Nephron (organoid): ENCODE measurements at regions not wholly inside any gene's neighbourhood (a gene's known extent, or its start where the extent isn't known, plus 50 kb on each side); places are given as distances from the start of the nearest gene placed in this dataset.

ENCODE experiments used
- H3K27ac Mint-ChIP-seq, 3 experiments: 2 replicates each; pipeline ENCODE4 v1.8.0; 2020; ENCODE audit warnings: mixed read lengths in 3 of 3, mild to moderate bottlenecking in 2 of 3, moderate library complexity in 1 of 3
- H3K27me3 Mint-ChIP-seq: 2 replicates; pipeline ENCODE4 v1.8.0; 2021; ENCODE audit warnings: low read depth, mild to moderate bottlenecking, moderate library complexity, mixed read lengths
- H3K36me3 Mint-ChIP-seq: 2 replicates; pipeline ENCODE4 v1.8.0; 2020; ENCODE audit warnings: low read depth, mixed read lengths
- H3K4me1 Mint-ChIP-seq: 2 replicates; pipeline ENCODE4 v1.8.0; 2020; ENCODE audit warnings: mixed read lengths
- H3K4me3 Mint-ChIP-seq, 3 experiments: 2 replicates each; pipeline ENCODE4 v1.8.0; 2020; ENCODE audit warnings: mild to moderate bottlenecking in 3 of 3, mixed read lengths in 3 of 3, moderate library complexity in 2 of 3
- H3K9me3 Mint-ChIP-seq: 2 replicates; pipeline ENCODE4 v1.8.0; 2020; ENCODE audit warnings: mixed read lengths
- TF ChIP-seq, protein P1 (sequence below), 3 experiments: fragments of 200-600 bp; sonication (generic); IDR thresholded peaks; one replicate each; pipeline ENCODE4 v1.5.0; 2021; ENCODE audit warnings: antibody characterized with exemption in 3 of 3; ENCODE audit not compliant: unreplicated experiment in 3 of 3

DNA sequence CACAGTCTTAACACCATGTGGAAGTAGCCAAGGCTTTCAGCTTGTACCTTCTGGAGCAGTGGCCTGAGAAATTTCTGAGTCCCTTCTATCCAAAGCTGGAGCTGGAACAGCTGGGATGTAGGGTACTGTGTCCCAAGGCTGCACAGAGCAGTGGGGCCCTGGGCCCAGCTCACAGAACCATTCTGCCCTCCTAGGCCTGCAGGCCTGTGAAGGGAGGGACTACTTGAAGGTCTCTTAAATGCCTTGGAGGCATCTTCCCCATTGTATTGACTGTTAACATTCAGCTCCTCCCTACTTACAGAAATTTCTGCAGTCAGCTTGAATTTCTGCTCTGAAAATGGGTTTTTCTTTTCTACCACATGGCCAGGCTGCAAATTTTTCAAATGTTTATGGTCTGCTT is 156.5 kb upstream of the MANEA start:
- Mint-ChIP-seq H3K27me3 (no peaks in the 10 kb centered on the region), H3K9me3 (peaks cover 13% of the 10 kb centered on the region), H3K27ac (no peak overlapping the region), H3K4me1 (no peaks in the 10 kb centered on the region), H3K4me3 (no peak overlapping the region), H3K36me3 (no peaks in the 10 kb centered on the region)
- TF ChIP-seq, protein P1, sequence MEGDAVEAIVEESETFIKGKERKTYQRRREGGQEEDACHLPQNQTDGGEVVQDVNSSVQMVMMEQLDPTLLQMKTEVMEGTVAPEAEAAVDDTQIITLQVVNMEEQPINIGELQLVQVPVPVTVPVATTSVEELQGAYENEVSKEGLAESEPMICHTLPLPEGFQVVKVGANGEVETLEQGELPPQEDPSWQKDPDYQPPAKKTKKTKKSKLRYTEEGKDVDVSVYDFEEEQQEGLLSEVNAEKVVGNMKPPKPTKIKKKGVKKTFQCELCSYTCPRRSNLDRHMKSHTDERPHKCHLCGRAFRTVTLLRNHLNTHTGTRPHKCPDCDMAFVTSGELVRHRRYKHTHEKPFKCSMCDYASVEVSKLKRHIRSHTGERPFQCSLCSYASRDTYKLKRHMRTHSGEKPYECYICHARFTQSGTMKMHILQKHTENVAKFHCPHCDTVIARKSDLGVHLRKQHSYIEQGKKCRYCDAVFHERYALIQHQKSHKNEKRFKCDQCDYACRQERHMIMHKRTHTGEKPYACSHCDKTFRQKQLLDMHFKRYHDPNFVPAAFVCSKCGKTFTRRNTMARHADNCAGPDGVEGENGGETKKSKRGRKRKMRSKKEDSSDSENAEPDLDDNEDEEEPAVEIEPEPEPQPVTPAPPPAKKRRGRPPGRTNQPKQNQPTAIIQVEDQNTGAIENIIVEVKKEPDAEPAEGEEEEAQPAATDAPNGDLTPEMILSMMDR (IDR thresholded peaks at IDR 0.05; ENCODE audit: unreplicated experiment in 3 of 3) = no peak

DNA sequence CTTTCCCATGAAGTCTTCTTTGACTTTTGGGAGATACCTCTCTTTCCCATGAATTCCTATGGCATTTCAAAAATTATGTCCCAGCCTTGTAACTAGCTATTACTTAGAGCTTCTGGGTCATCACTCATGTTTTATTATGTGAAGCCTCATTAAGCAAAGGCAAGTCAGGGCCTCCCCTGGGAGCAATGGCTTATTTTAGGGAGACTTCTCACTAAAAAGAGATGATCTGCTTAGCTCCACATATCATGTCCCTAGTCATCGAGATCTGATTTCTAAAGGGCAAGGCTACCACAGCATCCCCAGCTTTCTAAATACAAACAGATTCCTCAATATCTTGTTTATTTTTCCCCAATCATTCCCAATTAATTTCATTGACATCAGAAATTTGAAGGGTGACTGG is 154.0 kb upstream of the MANEA start:
- Mint-ChIP-seq H3K4me1 (no peaks in the 10 kb centered on the region), H3K4me3 (no peak overlapping the region), H3K27ac (no peak overlapping the region), H3K9me3 (peaks cover 13% of the 10 kb centered on the region), H3K27me3 (no peaks in the 10 kb centered on the region), H3K36me3 (no peaks in the 10 kb centered on the region)
- TF ChIP-seq, protein P1 (IDR thresholded peaks at IDR 0.05; ENCODE audit: unreplicated experiment in 3 of 3) = no peak

DNA sequence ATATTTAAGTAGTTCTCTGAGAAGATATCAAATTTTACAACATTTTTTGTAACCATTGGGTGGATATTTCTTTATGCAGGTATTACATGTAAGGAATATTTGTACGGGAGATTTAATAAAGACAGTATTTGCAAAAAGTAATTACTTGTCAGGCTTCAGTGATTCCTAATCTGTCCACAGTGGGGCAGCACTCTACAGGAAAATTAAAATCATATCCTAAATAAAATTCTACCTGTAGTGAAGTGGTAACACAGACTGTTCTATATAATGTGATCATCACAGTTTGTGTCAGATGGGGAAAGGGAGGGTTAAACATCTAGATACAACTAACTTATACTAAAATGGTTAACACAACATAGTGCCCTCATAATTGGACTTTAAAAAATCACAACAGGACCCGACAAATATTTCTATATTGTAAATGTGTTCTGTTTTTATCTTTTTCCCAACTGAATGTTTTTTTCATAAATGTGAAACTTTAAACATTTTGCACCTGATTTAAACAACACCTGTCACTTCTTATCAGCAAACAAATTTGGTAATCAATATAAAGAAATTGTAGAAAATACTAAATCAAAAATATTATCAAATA is 145.6 kb upstream of the MANEA start:
- H3K9me3 Mint-ChIP-seq = no peaks in the 10 kb centered on the region
- no peaks in the 10 kb centered on the region for H3K4me1 Mint-ChIP-seq
- H3K36me3 Mint-ChIP-seq = no peaks in the 10 kb centered on the region
- H3K4me3 Mint-ChIP-seq = no peak overlapping the region
- TF ChIP-seq, protein P1 (IDR thresholded peaks at IDR 0.05; ENCODE audit: unreplicated experiment in 3 of 3) = peak; percentile 71 to 85 (median 81)
- H3K27me3 Mint-ChIP-seq = no peaks in the 10 kb centered on the region
- H3K27ac Mint-ChIP-seq = no peak overlapping the region

DNA sequence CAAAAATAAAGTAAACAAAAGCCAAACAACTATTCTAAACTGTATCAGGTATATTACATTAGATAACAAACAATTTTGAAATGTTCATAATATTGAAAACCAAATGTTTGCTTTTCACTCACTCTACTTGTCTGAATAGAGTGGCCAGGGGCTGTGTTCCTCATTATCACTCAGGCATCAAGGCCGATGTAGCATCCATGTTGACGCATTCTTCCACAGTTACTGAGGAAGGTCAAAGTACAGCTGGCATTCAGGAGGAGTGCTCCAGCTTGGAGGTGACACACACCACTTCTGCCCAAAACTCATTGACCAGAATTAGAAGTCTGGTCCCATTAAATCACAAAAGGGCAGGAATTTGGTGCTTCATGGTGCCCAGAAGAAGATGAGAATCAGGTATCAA is 137.6 kb upstream of the MANEA start:
- no peaks in the 10 kb centered on the region for H3K9me3 Mint-ChIP-seq

DNA sequence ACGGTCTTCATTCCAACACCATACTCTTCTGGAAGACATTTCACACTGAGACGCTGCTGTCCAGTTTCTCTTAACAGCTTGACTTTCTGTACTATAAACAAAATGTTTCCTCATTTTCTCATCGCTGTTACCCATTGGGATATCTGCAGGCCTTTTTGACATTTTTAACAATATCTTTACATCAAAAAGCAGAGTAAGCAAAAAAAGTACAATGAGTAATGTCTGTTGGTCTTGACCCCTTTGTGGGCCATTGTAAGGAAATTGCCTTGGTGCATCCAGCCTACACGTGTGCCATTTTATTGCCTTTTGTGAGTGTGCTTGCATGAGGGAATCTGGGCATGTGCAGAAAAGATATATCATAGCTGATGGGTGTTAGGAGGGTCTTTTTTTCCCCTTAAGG is 129.1 kb upstream of the MANEA start:
- Mint-ChIP-seq H3K4me3 (no peak overlapping the region), H3K4me1 (no peaks in the 10 kb centered on the region), H3K36me3 (no peaks in the 10 kb centered on the region), H3K27ac (no peak overlapping the region), H3K9me3 (no peaks in the 10 kb centered on the region), H3K27me3 (no peaks in the 10 kb centered on the region)
- TF ChIP-seq, protein P1 (IDR thresholded peaks at IDR 0.05; ENCODE audit: unreplicated experiment in 3 of 3) = no peak

More for the DNA sequence above, 137.6 kb upstream of the MANEA start:
- Mint-ChIP-seq H3K4me1 (no peaks in the 10 kb centered on the region), H3K27ac (no peak overlapping the region), H3K4me3 (no peak overlapping the region), H3K36me3 (no peaks in the 10 kb centered on the region), H3K27me3 (no peaks in the 10 kb centered on the region)
- TF ChIP-seq, protein P1 (IDR thresholded peaks at IDR 0.05; ENCODE audit: unreplicated experiment in 3 of 3) = no peak

DNA sequence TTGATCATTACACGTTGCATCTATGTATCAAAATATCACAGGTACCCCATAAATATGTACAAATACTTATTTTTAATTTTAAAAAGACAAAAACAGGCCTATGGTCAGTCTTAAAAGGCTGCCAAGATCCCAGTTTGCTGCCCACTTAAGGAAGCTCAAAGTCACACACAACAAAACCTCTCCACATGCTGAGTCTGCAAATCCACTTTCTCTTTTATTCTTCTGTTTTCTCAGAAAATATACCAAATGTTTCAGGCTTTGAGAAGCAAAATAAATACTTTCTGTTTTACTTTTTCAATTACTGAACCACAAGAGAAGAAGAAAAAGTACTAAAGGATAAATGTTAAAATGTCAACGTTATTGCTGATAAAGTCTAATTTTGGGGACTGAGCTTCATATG is 107.8 kb upstream of the MANEA start:
- Mint-ChIP-seq H3K36me3 (no peaks in the 10 kb centered on the region), H3K4me3 (no peak overlapping the region), H3K27ac (no peak overlapping the region), H3K4me1 (no peaks in the 10 kb centered on the region), H3K9me3 (no peaks in the 10 kb centered on the region), H3K27me3 (no peaks in the 10 kb centered on the region)
- TF ChIP-seq, protein P1 (IDR thresholded peaks at IDR 0.05; ENCODE audit: unreplicated experiment in 3 of 3) = no peak
